ENCODE measurements at regions not wholly inside any gene's neighbourhood (a gene's known extent, or its start where the extent isn't known, plus 50 kb on each side); places are given as distances from the start of the nearest gene placed in this dataset.

DNA sequence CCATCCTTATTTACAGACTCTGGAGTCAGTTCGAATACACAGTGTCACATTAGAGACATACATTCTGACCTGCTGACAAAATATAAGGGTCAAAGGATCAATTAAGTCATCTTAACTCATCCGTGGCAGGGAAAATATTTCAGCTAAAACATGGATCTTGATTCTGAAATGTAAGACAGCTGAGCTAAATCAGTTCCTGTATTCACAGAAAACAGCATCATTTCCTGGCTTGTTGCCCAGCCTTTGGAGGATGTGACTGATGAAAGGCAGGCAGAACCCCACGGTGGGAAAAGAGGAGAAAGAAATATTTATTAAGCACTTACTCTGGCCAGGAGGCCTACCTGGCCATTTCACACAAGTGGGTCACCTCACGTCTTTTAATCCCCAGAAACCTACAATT lies 101.9 kb downstream of the GAS2L3 start:
- no peak for DNase-seq (ENCODE audit: low spot score)

- no peak for DNase-seq (ENCODE audit: low spot score)
Observed at GRCh38 chr12:100681074-100681473, 107.6 kb downstream of the GAS2L3 start.

- DNase-seq (ENCODE audit: low spot score), result no peak
Observed at GRCh38 chr12:100682178-100682577, 108.7 kb downstream of the GAS2L3 start.

- DNase-seq (ENCODE audit: low spot score), result no peak
Observed at GRCh38 chr12:100687686-100688085, 106.9 kb upstream of the ANO4 start.

DNA sequence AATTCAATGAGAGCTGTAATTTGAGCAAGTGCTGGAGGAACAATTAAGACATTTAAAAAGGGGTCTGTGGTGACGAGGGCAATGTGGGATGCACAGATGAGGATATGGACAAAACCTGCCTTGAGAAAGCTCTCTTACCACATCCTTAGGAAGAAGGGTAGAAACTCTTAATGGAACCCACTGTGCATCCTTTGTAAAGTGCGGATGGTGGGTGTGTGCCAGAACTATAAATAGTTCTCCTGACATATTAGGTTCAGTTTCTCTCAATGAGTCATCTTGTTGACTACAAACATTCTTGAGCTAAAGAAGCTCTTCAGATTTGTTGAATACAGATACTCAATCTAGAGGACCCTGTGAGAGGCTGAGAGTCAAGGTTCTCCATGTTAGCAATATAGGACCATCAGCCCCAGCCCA lies 106.1 kb upstream of the ANO4 start:
- DNase-seq (ENCODE audit: low spot score), result no peak

- DNase-seq (ENCODE audit: low spot score), result no peak
Observed at GRCh38 chr12:100692502-100692901, 102.1 kb upstream of the ANO4 start.

GRCh38 chr12:100698518-100698917 lies 96.1 kb upstream of the ANO4 start:
- no peak for DNase-seq (ENCODE audit: low spot score)

DNA sequence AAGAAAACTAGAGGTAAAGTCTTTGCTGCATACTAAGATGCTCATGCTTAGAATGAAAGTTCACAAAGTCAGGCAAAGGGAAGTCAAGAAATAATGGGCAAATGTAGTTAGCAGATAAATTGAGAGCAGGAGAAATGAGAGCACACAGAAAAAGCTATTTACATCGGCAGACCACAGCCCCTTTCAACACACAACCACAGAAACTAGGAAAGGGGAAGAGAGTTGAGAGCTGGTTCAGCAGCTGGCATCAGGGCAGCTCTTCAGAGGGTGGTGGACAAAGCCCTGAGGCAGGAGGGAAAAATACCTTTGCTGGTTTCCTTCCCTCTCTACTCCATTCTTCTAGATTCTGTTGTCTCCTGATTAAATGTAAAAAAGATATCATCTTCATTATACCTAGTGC lies 95.4 kb upstream of the ANO4 start:
- DNase-seq (ENCODE audit: low spot score), result no peak

DNA sequence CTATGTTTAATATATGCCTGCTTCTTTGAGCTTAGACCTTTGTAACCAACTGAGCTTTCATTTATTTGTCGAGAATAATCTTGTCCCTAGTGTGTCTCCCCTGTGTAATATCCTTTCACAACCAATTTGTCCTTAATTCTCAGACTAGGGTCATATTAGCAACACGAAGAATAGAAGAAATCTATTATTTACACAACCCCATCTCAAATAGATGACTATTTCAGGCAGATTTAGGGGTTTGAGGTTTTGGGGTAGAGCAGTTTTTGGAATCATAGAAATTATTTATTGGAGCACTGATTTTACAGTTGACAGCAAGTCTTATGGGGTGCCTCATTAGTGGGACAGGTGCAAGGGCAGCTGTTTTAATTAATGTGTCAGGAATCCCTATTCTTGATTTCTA lies 91.2 kb upstream of the ANO4 start:
- no peak for DNase-seq (ENCODE audit: low spot score)

- no peak for DNase-seq (ENCODE audit: low spot score)
Observed at GRCh38 chr12:100703868-100704267, 90.7 kb upstream of the ANO4 start.

- DNase-seq (ENCODE audit: low spot score), result no peak
Observed at GRCh38 chr12:100706033-100706432, 88.5 kb upstream of the ANO4 start.

- DNase-seq (ENCODE audit: low spot score), result no peak
Observed at GRCh38 chr12:100708591-100708990, 86.0 kb upstream of the ANO4 start.

DNA sequence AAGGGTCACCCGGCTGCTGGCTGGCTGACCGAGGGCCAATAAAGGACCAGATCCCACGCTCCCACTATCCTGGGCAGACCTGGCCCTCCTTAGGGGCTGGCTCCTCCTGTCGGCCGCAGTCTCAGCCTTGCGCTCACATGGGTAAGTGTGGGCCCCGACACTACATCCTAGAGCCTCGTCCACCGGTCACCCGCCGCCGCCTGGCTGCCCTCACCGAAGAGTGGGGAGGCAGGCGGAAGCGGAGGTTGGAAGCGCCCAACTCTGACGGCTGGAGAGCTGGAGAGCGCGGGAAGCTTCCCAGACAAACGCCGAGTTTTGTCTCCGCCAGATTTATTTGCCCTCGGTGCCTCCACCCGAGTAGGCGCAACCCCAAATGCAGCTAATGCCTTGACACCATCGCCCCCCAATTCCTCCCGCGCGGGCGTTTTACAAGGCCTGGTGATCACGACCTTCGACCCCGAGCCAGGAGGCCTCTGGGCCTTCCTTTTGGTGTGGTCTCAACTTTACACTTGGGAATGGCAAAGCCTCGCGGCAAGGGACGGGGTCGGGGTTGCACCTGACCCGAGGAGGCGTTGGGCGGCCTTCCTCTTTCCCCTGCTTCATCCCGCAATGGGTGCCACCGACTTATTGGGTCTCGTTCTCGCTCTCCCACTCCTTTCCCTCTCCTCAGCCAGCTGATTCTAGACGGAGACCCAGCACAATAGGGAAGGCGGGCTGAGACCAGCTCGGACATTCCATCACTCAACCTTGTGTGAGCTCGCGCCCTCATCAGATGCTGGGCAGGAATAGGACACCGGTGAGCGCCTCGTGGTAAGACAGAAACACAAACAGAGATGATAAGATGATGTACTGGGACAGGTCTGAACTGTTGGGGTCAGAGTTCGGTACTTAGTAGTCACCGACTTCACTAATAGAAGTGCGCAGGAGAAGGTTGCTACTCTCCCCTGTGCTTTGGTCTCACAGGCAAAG lies 78.3 kb upstream of the ANO4 start:
- no peak for DNase-seq (ENCODE audit: low spot score)

DNA sequence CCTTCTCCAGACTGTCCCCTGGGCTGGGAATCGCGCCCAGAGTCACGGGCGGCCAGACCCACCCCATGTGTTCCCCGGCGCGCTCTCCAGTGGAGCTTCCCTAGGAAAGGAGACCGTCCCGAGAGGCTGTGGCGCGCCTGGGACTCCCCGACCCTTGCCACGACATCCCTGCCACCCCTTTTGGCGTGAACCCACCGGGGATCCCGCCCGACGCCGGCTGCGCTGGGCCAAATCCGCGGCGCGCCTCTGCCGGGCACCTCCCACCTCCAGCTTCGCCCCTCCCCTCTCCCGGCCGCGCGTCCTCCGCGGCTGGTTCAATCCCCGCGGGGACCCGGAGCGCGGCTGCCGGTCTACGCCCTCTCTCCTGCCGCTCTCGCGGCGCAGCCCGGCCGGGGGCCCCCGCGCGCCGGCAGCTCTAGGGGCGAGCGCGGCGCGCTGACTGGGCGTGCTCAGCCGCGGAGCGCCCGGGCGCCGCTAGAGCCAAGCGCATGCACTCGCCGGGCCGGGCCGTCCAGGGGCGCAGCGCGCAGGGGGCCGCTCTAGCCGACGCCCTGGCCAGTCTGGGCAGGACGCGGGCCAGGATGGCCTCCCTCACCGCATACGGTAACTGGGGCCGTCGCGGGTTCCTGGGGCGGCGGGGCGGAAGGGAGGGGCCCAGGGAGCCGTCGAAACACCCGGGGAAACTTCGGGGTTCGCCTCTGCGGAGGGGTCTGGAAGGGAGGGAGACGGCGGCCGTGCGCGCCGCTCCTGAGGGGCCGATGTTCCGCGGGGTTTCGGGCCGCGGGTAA lies 77.4 kb upstream of the ANO4 start:
- no peak for DNase-seq (ENCODE audit: low spot score)

GRCh38 chr12:100717733-100718067 lies 76.9 kb upstream of the ANO4 start:
- no peak for DNase-seq (ENCODE audit: low spot score)

GRCh38 chr12:100718187-100718586 lies 76.4 kb upstream of the ANO4 start:
- no peak for DNase-seq (ENCODE audit: low spot score)

GRCh38 chr12:100720016-100720654 lies 74.4 kb upstream of the ANO4 start:
- DNase-seq (ENCODE audit: low spot score), result no peak

DNA sequence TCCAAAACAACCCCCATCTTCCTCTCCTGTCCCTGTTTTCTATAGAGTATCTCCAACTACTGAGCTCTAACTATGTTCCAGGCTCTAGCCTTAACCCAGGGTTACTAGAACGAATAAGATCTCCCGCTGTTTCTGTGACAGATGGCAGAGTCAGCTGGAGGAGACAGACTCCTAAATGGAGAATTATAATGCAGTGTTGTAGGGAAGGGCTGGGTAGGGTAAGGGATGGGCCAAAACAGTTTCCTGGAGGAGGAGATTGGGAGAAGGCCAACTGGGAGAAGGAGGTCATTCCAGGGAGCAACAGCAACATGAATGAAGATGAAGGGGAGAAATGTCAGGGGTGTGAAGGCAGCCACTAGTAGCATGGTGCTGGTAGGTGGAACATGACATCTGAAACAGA lies 73.4 kb upstream of the ANO4 start:
- DNase-seq (ENCODE audit: low spot score), result no peak

GRCh38 chr12:100724071-100724470 lies 70.5 kb upstream of the ANO4 start:
- no peak for DNase-seq (ENCODE audit: low spot score)

- no peak for DNase-seq (ENCODE audit: low spot score)
Observed at GRCh38 chr12:100733817-100734593, 60.6 kb upstream of the ANO4 start.

GRCh38 chr12:100737168-100737567 lies 57.4 kb upstream of the ANO4 start:
- no peak for DNase-seq (ENCODE audit: low spot score)

DNA sequence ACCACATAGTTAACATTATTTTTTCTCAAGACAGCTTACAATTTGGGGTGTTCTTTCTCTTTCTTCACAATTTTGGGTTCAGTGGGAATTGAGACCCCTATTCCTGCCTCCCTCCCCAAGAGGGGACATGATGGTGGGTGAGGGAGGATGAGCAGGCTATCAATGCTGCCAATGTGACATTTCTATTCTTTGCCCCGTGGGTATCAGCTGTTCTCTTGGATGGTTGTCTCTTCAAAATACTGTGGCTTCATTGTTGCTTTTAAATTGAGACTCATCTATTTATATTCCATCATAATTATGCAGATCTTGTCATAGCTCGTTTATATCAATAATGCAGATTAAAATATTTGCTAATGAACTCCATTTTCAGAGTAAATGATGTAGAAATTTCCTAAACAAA lies 56.5 kb upstream of the ANO4 start:
- no peak for DNase-seq (ENCODE audit: low spot score)
